Erythroblast (primary cell): ENCODE measurements at regions not wholly inside any gene's neighbourhood (a gene's known extent, or its start where the extent isn't known, plus 50 kb on each side); places are given as distances from the start of the nearest gene placed in this dataset.

Experiments used
- GATA1 ChIP-seq: IDR thresholded peaks from 2 replicates; pipeline ENCODE4 v1.6.1; 2011; ENCODE audit warnings: low read depth, mild to moderate bottlenecking, control low read depth, low read length, moderate library complexity
- POLR2A ChIP-seq: IDR thresholded peaks from 2 replicates; pipeline ENCODE4 v1.6.1; 2011; ENCODE audit warnings: mild to moderate bottlenecking, low read length

DNA sequence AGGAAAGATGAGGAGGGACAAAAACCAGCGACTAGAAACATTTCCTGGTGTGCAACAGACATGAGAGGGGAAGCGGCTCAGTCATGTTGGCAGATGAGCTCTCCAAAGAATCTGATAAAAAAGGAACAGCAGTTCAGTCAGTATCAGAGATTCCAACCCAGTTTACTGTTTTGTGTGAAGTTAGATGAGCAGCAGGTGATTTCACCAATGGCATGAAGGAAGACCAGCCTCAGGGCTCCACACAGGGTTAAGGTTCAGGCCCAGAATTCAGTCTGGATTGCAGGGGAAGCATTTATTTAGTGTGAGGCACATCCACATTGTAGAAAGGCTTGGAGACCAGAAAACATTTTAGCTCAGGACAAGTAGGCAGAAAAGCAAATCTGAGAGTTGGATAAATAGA lies 317.8 kb downstream of the C6orf118 start:
- TF ChIP-seq POLR2A (no peak), GATA1 (no peak)
